GM12872 (cell line): ENCODE measurements at regions not wholly inside any gene's neighbourhood (a gene's known extent, or its start where the extent isn't known, plus 50 kb on each side); places are given as distances from the start of the nearest gene placed in this dataset.

Experiments used
- CTCF ChIP-seq: IDR thresholded peaks from 3 replicates; pipeline ENCODE4 v1.5.1; 2011; ENCODE audit warnings: low read depth, mild to moderate bottlenecking, low read length, moderate library complexity; ENCODE audit not compliant: insufficient read depth

DNA sequence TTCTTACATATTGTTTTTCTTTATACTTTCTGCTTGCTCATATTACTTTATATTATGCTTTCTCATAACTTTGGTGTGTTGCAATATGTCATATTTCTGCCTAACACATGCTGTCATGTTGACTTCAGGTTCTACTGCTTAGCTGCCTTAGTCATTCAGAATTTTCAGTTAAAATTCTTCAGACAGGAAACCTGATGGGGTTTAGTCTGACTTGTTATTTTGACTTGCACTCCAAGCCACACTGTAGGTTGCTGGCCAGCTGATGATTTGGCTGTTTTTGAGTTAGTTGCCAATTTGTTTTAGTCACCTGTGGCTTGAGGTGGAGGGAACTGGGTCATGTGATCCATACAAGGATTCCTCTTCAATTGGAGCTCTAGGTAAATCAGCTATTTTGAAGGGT, 315.4 kb downstream of the MAP2K6 start:
- no peak for TF ChIP-seq CTCF

DNA sequence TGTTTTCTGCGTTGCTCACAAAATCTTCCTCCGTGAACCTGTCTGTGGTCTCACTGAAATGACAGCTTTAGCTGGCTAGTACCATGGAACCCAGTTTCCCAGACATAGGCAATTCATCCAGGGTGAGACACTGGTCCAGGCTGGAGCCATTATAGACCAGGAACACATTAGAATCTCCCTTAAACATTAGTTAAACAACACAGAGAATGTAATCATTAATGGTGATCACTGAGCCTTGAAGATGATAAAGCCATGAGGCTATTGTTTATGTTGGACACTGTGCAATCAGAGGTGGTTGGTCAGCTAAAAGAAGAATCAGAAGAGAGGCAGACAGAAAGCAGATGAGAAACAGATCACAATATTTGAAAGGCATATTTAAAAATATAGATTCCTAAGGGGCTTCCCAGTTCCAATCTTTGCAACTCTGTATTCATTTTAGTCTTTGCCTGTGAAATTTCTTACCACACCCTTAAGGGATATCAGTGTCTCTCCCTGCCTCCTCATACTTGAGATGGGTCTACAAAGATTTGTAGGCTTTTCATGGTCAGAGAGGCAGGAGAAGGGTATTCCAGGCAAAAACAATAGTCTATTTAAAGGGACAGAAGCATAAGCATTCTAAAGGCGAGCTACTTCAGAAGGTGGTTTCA, 317.9 kb downstream of the MAP2K6 start:
- TF ChIP-seq CTCF, result no peak

GRCh38 chr17:69733171-69734012, 318.9 kb downstream of the MAP2K6 start:
- no peak for TF ChIP-seq CTCF

DNA sequence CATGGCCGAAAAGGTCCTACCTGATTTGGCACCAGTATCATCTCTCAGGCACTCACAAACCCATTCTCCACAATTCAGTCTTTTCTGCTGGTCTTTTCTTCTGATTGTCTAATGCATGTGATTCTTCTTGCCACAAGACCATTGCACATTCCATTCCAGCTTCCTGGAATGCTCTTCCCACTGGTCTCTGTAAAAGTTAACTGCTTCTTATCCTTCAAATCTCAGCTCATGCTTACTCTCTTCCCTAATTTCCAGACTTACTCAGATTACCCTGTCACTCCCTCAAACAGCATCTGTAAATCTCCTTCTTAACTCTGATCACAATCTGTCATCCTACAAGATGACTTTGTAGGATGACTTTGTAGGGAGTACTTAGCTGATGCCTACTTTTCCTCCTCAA, 320.2 kb downstream of the MAP2K6 start:
- TF ChIP-seq CTCF, result no peak

DNA sequence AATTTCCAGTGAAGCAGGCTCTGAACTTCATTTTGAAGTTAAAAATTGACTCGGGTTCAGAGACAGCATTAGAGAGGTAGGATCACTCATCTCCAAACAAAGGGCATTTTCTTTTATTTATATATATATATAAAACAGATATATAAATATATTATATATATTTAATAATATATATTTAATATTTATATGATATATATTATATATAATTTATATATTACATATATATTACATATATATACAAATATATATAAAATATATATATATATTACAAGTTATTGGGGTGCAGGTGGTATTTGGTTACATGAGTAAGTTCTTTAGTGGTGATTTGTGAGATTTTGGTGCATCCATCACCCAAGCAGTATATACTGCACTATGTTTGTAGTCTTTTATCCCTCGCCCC, 320.8 kb downstream of the MAP2K6 start:
- TF ChIP-seq CTCF, result no peak

DNA sequence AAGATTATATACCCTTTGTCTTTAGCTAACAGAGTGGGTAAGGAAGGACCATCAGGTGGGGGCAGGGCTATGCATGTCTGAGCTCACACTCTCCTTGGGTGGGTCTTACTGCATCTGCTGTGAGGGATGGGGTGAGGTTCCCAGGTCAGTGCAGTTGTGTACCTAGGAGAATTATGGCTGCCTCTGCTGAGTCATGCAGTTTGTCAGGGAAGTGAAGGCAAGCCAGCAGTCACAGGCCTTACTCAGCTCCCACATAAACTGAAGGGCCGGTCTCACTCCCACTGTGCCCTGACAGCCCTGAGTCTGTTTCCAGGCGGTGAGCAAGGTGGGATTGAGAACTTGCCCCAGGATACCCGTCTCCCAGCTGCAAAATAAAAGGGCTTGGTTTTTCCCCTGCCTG, 328.6 kb downstream of the MAP2K6 start:
- no peak for TF ChIP-seq CTCF

GRCh38 chr17:69744512-69745070, 330.1 kb downstream of the MAP2K6 start:
- no peak for TF ChIP-seq CTCF
